DMS153 treated with DMSO at 0.1 percent for 48 hours (cell line): ENCODE measurements at regions not wholly inside any gene's neighbourhood (a gene's known extent, or its start where the extent isn't known, plus 50 kb on each side); places are given as distances from the start of the nearest gene placed in this dataset.

Experiments
- DNase-seq: peaks from one replicate; lab custom pipeline; 2025; ENCODE audit not compliant: unreplicated experiment; lab: John Stamatoyannopoulos, UW

- no peak for DNase-seq
Measured at GRCh38 chr11:115075356-115075755, 397.0 kb downstream of the NXPE2 start.

DNA sequence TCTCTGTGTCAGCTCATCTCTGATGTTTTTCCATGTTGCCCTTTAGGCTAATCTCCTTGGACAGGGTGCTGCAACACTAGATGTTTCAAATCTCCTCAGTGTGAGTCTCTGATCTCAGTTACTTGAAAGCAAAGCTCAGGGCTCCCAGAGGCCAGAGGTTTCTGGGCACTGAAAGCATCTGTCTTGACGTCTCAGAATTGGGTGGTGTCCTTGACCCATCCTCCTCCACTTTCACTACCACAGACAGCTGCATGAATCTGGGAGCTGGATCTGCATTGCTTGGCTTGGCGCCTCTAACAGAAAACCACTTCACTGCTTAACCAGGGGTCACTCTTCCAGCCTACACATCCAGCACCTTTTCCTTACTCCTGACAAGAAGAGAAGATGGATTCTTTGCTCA is 399.4 kb downstream of the NXPE2 start:
- DNase-seq, result no peak

DNA sequence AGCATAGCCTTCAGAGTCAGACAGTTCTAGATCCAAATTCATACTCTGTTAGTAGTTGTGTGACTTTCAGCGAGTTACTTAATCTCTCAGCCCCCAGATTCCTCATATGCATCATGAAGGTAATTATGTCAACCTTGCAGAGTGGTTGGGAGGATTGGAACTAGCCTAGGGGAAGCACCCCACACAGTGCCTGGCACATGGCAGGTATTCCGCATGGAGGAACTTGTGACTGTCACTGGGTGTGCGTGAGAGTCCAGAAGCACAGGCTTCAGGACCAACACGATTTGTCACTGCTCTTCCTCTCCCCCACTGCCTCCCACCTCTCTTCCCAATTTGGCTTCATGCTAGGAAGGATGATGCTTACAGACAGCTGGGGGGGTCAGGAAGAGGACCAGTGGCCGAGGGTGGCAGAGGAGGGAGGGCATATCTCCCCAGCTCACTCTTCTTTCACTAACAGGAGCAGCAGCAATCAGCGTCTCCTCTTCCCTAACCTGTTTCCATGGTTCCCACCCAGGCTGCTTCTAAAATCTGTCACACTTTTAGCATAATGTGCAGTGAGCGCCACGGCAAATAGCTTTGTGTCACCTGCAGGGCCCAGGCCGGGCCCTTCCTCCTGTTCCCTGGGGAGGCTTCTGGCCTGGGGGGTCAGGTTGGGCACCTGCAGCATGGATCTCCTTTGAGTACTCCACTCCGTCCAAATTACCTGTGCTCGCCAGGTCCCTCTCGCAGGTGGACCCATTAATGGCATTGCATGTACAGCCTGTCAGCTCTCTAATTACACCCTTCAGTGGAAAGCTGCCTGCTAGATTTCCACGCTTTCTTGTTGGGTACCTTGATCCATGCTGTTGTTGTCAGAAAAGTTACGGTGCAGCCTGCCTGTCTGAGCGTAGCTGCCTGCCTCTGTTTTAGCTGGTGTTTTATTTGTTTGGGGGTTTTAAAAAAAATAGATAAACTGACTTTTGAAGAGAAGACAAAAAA is 400.4 kb downstream of the NXPE2 start:
- peak; percentile 23 for DNase-seq

DNA sequence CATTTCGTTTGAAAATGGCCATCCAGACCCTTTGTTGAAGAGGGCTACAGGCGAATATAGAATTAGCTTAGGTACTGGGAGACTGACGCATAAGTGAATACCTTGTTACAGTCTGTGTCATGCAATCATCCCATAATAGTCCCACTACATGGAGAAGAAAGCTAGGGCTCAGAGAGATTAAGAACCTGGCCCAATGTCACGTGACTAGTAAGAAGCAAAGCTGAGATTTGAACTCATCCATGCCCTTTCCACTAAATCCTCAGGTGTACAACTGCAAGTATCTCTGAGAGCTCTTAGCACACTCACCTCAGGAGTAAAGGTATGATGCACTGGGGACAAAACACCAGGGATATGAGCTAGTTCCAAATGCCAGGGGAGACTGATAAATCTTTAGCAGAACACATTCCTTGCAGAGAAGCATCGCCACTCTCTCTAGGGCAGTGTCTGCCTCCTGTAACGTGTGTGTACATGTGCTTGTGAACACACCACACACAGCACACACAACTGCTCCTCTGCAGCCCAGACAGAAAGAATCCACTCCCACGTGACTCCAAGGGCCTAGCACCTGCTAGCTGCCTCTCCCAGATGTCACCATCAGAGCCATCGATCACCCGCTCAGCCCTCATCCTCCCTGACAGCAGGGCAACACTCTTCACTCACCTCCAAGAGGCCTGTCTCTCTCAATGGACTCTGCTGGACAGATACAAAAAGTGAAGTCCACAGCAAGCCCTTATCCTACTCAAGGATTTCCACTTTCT is 402.8 kb downstream of the NXPE2 start:
- no peak for DNase-seq

DNA sequence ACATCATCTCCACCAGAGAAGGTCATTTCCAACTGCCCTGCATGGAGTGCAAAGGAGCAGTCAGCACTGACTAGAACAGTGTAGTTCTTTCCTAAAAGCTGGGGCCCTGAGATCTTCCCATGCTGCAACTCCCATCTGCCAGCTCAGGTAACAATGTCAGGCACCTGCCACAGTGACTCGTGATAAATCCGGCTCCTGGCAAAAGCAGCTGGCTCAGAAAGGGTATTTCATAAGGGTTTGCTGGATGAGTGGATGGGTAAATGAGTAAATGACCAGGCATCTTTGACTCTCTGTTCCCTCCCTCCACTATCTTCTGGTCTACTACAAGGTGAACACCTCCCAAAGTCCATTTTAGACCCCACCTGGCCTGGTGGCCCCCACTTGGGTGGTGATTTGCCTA is 403.6 kb downstream of the NXPE2 start:
- peak; percentile 53 for DNase-seq

GRCh38 chr11:115083144-115083806 is 404.9 kb downstream of the NXPE2 start:
- peak; percentile 10 for DNase-seq

GRCh38 chr11:115084231-115084630 is 405.9 kb downstream of the NXPE2 start:
- DNase-seq, result no peak

DNA sequence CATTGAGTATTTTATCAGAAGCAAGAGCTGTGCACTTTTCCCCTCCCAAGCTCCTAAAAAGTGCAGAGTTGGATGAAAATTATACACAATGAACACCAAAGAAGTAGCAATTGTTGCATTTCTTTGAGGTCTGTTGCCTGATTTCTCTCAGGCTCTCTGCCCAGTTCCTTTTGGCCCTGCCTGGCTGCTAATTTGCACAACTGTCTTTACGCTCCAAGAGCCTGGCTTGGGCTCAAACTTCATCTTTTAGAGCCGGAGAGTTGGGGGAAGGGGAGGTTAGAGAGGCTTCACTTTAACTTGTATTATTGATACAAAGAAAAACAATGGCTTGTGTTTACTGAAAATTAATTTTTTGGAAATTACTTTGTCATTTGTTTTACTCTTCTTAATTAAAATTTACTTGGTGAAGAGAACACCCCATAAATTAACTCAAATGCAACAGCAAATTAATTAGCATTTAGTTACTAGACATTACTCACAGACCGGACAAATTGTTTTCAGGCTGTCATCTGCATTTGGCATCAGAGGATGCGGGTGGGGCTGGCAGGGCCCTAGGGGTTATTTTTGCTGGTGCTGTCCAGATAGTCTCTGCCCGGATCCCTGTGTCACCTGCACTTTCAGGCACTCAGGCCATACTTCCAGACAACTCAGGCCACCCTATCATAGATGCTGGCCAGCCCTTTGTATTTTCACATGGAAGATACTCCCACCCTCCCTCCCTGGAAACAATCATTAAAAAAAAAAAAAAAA is 407.3 kb downstream of the NXPE2 start:
- no peak for DNase-seq

DNA sequence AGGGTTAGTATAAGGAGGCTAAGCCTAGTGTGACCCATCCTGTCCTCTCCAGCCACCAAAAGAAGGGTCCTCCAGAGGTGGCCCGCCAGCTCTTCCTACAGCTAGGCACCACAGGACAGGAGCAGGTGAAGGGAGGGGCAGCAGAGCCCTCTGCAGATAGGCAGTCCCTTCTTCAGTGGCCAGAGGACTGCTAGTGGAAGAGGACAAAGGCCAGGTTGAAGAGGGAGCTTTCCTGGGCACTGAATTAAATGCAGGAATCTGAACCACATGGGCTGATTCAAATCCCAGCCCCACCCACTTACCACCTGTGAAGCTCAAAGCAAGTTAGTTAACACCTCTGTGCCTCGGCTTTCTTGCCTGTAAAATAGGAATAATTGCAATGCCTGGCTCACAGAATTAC is 409.5 kb downstream of the NXPE2 start:
- DNase-seq, result no peak

GRCh38 chr11:115092516-115092915 is 411.7 kb downstream of the CADM1 start:
- no peak for DNase-seq

- no peak for DNase-seq
Measured at GRCh38 chr11:115097796-115098408, 406.3 kb downstream of the CADM1 start.

- no peak for DNase-seq
Measured at GRCh38 chr11:115100706-115101105, 403.5 kb downstream of the CADM1 start.

- DNase-seq, result no peak
Measured at GRCh38 chr11:115103921-115104320, 400.3 kb downstream of the CADM1 start.

GRCh38 chr11:115104851-115105453 is 399.3 kb downstream of the CADM1 start:
- DNase-seq, result no peak

DNA sequence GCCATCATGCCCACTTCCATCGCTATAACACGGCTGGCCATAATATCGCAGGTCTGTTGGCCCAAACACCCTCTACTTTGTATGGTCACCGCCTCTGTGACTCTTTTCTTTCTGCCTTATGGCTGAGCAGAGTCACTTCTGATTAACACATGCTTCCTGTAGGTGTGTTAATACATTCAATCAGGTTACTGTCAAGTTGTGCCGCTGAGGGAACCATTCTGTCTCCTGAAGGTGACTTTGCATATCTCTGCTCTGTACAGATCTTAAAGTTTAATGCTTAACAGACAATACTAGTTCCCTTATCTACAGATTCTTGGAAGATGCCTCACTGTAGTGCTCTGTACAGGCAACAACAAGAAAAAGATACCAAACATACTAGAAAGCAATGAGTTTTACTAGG is 393.1 kb downstream of the CADM1 start:
- no peak for DNase-seq

DNA sequence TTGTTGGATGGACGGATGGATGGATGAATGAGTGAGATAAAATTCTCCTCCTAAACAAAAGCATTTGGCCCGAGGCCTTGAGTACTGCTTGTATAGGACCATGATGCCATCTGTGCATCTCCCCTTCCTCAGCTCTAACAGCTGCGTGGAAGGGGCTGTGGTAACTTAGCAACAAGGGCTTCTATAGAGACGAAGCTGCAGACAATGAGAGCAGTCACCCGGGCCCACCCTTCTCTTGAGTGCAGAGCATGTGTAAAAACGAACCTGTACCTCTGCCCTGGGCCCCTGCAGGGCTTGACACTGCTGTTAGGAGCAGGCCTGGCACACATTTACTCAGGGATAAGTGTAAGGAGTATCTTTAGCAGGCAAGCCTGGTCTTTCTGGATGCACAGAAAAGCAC is 391.5 kb downstream of the CADM1 start:
- no peak for DNase-seq

GRCh38 chr11:115117956-115118493 is 386.2 kb downstream of the CADM1 start:
- no peak for DNase-seq

DNA sequence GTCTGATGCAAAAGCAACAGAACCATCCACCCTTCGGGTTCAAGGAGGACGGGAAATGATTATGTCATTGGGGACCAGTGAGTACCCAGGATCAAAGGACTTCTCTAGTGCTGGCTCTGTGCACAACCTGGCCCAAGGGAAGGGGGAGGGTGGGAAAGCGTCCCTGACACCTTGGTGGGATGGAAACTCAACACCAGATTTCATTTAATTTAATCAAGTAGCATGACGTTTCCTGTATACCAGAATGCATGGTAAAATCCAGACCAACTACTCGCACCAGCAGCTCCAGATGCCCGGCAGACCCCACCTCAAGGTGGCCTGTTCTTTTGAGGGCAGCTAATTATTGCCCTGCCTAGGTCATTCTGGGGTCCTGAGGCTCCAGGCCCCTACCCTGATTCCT is 385.1 kb downstream of the CADM1 start:
- DNase-seq, result no peak
